NCI-H146 (cell line): ENCODE measurements at regions not wholly inside any gene's neighbourhood (a gene's known extent, or its start where the extent isn't known, plus 50 kb on each side); places are given as distances from the start of the nearest gene placed in this dataset.

ENCODE experiments used
- DNase-seq: peaks from one replicate; lab custom pipeline; 2025; lab: John Stamatoyannopoulos, UW

DNA sequence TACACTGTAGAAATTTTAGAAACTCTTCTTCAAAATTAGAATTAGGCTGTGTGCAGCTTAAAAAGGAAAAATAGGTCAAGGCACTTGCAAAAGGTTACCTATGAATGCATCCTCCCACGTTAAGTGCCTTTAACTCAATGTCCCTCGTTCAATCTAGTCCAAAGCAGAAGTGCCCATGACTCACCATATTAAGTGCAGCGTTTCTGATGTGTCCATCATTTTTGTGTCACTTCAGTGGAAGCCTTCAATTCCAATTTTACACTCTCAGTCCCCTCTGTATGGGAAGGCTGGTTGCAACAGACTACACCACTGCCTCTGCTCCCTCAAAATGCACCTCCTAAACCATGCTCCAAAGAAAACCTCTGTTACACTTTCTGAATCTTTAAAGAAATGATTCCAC, 53.4 kb downstream of the FOXB1 start:
- DNase-seq: no peak

DNA sequence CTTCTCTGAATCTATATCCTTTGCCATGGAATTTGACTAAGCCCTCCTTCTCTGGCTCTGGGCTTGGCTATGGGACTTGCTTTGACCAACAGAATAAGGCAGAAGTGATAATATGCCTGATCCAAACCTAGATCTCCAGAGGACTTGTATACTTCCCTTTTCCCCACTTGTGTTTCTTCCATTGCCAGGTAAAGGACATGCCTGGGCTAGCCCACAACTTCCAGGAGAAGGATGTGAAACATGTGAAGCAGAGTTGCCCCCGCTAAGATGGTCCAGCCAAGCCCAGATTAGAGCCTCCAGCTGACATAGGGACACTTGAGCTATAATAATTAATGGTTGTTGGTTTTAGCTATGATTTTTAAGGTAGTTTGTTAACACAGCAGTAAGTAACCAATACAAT, 55.1 kb downstream of the FOXB1 start:
- no peak for DNase-seq

DNA sequence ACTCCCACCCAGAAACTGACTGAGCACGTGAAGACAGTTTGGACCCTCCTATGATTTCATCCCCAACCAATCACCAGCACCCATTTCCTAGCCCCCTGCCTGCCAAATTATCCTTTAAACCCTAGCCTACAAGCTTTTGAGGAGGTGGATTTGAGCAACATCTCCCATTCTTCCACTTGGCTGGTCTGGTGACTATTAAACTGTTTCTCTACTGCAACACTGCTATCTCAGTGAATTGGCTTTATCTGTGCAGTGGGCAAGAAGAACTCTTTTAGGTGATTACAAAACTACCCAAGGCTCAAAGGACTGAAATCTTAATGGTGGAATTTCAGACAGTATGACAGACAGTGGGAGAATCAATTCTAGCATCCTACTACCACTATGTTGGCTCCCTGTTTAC, 57.6 kb downstream of the FOXB1 start:
- DNase-seq: no peak

DNA sequence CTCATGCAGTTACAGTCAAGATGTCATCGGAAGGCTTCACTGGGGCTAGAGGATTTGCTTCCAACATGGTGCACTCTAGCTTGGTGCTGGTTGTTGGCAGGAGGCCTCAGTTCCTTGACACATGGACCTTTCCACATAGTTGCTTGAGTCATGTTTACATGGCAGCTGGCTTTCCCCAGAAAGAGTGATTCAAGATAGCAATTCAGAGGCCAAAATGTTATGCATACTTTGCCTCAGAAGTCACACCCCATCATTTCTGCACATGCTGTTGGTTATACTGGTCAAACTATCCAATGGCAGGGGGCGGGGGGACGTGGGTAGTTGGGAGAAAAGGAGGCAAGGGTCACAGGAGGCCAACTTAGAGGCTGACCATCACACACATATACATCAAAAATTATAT, 58.7 kb downstream of the FOXB1 start:
- no peak for DNase-seq

- DNase-seq: no peak
Observed at GRCh38 chr15:60065951-60066350, 61.8 kb downstream of the FOXB1 start.

DNA sequence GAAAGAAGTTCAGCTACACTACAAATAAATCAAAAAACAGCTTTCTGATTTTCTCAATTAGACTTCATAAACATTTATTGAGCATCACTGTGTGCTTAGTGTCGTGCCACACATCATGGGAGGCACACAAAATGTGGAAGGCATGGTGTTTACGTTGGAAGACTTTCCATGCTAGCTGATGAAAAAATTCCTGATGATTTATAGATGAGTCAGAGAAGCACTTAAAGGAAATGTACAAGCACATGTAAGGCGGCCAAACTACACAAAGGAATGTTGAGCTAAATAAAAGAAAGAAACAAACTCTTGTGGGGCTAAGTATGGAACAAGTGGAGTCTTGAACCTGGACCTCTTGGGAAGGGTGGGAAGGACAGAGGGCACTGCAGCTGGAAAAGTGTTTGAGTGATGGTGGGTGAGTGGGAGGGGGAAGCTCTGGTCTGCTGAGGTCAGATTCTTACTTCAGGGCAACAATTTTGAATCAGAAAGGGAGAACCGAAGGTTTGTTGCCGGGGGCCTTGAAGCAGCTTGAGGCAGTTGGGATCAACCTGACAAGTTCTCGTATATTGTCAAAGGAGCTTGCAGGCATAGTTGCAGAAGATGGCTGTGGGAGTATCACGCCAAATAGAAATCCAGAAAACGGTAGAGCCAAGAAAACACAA, 66.9 kb downstream of the FOXB1 start:
- no peak for DNase-seq

DNA sequence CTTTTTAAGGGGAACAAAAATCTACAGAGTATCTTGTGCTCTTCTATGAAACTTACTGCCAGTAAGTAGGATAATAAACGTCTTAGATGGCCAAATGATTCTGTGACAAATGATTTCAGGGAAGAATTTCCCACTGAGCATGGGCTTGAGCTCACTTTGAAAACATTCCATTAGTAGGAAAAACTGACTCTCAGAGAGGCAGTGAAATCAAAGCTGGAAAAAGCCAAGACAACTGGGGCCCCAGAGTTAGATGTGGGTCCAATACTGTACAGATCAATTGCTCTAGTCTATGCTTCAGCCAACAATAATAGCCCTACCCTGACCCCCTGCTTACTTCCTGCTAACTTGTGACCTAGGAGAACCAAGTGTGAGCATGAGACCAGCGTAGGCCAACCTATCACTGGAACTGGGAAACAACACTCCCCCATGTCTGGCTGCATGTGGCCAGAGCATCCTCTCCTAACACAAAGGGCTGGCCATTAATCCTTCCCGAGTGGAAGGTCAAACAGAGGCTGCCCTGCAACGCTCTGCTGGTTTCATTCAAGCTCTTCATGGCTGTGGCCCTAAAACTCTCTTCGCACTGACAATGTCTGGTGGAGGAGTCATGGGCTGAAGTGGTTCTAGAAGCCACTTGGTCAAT, 68.8 kb downstream of the FOXB1 start:
- DNase-seq: peak; percentile 21

GRCh38 chr15:60073466-60073840, 69.3 kb downstream of the FOXB1 start:
- no peak for DNase-seq

DNA sequence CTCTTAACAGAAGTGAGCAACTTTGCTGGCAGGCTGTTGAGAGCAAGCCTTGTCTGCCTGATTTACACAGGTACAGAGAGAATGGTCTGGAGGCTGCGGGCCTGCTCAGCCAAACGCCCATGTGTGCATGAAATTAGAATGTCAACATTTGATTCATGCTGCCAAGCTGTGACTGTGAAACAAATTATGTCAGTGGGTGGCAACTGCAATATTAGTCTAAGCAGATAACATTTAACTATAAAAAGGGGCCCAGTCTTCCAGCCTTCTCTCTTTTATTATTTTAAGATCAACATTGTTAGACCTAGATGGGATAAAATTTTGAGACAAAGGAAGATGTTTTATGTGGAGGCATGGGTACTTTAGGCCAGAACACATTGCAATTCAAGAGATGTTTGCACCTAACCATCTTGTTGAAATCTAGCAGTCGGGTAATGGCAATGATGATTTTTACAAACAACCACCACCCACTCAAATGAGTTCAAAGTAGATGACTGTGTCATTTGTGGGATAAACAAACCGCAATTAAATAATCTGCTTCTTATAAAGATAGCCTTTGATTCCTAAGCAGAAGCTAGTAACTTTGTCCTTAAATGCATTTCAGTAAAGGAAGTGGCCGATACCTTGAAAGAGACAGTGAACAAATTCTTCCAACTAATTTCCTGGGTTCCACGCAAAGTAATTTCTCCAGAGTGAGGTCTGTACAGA, 70.2 kb downstream of the FOXB1 start:
- peak; percentile 89 for DNase-seq

- DNase-seq: no peak
Observed at GRCh38 chr15:60076045-60076444, 71.9 kb downstream of the FOXB1 start.

DNA sequence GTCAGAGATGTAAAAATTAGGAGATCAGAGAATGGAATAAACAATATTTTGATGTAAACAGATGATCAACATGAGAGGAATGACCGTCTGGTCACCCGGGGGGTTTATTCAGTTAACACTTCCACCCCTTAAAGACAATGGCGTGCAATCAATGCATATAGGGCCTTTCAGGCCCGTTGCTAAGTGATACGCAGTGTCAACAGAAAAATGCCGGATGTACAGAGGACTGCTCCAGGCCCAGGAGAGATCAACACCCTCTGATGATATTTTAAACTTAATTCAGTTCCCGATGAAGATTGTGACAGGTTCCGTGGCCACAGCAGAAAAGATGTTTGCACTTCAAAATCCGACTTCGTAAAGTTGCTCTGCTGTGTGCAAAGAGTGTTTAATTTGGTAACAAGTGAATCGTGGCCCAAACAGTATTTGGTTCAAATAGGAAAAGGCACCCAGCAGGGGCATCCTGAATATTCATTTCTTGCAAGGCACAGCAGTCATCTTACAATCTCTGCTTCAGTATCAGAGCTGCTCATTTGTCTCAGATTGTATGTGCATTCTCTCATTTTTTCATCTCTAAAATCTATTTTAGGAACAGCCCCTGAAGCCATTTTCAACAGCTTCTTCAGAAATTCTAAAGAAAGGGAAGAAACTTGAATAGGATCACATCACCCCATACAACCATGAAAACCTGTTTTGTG, 72.6 kb downstream of the FOXB1 start:
- DNase-seq: peak; percentile 83

- DNase-seq: peak; percentile 21
Observed at GRCh38 chr15:60077581-60078359, 73.7 kb downstream of the FOXB1 start.

DNA sequence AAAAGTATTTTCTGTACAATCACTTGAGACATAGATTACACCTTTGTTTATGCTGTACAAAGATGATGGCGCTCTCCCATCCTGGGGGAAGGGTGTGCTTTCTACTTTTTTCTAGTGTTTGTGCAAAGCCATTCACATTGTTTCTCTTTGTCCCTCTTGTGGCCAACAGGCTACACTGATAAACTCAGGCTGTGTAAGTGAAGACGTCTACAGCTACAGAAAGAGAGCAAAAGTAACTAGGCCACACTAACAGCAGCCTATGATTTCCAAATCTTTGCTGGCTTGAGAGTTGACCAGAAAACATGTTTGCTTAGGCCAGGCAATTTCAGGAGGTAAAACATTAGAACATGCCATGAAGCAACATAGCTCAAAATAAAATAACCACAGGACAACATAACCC, 75.1 kb downstream of the FOXB1 start:
- peak; percentile 7 for DNase-seq

DNA sequence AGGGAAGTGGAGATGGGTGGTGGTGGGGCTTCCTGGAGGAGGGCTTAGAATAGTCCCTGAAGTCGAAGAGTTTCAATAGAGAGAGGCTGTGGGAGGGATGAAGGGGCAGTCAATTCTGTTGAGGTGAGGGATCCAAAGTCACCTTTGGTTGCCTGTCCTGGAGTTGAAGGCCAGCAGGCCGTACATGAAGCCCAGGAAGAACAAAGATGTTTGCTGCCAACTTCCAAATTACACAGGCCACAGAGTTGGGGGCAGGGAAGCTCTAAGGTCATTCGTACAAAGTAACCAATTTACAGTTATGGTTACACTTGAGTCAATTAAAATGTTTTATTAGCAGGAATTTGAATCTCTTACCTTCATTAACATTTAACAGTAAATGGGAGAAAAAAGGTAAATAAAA, 77.9 kb downstream of the FOXB1 start:
- DNase-seq: no peak

DNA sequence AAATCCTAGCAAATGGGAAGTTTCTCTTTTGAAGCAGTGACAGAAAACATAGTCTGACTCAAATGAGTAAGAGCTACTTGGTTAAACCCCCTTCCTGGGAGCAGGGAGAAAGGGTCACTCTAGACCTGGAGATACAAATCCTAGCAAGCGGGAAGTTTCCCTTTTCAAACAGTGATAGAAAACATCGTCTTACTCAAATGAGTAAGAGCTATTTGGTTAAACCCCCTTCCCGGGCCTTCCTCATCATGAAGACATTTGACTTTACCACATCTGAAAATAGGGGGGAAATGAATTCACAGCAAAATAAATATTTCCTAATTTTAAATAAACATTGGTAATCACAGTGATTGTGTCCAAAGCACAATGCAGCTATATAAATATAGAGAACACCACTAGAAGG, 79.2 kb downstream of the FOXB1 start:
- DNase-seq: no peak

DNA sequence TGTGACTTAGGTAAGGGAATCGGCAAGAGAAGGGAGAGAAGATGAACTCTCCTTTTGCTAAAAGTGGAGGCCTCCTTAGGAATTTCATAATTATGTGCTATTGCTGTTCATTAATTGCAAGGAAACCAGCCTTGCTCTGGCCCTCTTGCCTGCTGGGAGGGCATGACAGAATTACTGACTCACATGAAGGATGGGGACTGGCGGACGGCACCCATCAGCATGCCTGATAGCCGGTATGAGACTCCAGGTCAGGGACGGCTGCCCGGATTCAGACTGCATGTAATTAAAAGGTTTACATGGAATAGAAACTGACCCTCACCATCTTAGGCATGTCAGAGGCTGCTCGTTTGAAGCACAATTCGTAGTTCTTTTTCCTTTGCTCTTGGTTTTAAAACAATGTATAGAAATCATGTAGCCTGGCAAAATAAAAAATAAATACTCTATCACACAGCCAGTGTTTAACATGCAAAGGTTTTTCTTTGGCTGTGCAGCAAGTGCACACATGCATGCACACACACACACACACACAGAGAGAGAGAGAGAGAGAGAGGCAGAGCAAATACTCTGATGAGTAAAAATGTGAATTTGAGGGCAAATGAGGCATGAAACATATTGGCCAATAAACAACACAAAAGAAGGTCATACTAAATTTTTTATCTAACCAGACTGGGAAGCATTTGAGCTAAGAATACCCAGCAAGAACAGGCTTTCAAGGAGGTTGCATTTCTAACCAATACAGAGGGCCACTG, 82.7 kb downstream of the FOXB1 start:
- DNase-seq: no peak

DNA sequence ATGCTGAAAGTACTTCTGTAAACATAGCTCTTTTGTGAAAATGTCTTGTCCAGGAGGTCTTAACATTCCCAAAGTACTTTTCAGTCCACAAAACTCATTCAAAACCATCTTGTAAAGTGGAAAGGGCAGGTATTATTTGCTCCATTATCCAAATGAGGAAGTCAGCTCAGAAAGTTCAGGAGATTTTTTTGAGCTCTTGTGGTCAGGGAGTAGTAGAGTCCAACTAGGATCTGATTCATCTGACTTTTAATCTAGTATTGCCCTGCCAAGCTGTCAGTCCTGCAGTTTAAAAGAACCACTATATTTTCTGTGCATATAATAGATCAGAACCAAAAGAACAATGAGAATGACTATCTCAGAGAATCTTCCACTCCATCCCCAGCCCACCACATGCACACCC, 83.5 kb downstream of the FOXB1 start:
- no peak for DNase-seq

DNA sequence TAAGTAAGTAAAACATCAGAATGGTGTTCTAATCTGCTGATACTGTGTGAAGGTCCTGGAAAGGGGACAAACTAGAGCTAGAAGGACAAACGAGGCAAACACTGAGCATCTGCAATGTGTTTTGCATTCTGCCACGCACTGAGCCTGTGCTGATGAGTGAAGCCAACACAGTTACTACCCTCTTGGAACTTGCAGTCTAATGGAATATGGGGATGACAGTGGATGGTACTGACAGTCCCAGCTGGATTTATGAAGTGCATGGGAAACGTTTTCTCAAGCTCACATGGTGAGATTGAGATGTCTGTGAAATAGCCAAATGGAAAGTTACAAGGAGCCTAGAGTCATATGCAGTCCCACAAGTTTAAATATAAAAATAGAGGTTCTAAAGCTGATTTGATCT, 86.6 kb downstream of the FOXB1 start:
- DNase-seq: no peak

DNA sequence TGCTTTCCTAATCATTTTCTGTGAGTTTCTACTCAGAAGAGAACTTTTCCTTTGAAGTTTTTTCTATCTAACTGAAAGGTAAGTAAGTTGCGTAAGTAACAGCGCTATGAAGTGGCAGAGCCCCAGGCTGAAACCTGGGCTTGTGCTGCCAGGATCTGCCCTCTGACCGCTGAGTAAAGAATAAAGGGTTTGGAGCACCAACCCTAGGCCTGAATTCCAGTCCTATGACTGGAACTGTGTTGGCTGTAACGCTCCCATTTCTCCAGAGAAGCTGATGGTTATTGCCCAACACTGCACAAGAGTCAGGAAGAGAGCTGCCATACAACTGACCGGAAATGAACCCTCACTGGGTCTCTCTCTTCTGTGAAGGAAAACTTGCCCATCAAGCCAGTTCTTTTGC, 87.0 kb downstream of the FOXB1 start:
- no peak for DNase-seq

DNA sequence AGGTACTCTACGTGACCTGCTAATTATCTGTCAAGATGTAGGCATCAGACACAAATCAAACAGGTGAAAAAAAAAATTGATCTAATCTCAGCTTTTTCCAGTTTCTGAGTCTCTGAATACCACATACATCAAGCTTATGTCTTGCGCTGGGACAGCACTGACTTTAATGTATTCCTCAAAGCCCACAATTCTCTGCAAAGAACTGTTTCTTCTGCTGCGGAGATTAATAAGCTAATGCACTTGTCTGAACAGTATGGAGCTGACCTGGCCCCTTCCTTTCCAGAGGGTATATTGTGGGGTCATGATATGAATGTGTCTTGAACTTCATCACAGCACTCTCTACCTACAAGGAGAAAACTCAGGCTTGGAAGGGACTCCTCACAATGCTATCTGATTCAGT, 87.8 kb downstream of the FOXB1 start:
- DNase-seq: no peak

DNA sequence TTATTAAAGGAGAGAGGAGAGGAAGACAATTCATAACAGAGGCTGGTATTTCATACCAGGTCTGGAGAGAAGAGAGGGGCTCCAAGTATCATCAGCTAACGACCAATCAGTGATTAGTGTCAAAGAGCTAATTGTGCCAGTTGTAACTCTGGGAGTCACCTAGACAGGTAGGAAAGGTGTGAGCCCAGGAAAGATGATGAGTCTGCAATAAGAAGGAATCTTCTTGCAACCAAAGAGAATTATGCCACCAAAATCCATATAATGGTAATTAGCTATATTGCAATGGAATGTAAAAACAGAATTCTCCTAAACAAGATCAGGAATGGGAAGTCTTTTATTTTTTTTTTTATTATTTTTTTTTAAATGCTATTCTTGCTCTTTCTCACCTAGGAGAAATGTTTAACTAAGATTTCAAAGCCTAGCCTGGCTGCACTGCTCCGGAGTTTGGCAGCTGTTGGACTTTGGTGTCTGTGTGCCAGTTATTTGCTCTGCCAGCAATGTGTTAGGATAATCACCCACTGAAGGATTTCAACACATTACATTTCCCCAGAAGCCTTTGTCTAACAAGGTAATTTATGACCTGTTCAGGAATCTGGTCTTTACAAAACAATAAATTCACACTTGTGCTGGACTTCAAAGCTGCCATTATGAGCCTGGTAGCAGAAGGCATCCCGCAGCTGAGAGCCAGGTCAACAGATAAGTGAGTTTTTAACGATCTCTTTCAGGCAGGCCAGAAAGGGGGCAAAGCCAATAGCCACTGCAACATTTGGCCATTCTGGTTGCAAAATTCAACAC, 89.4 kb downstream of the FOXB1 start:
- peak; percentile 57 for DNase-seq
